HG02642 (cell line): ENCODE measurements at regions not wholly inside any gene's neighbourhood (a gene's known extent, or its start where the extent isn't known, plus 50 kb on each side); places are given as distances from the start of the nearest gene placed in this dataset.
"Not testable (repeated sequence)": the region's sequence is repeated elsewhere in the genome, so short reads cannot be mapped to it uniquely, and the experiment has no call there.

ENCODE experiments used
- ATAC-seq: cut with Tn5 transposase; IDR thresholded peaks from one replicate; pipeline ENCODE4 v1.9.1; 2021; ENCODE audit warnings: mild to moderate bottlenecking; ENCODE audit not compliant: unreplicated experiment, poor library complexity

- ATAC-seq = no peak
These were observed 103.6 kb upstream of the ADGRG2 start for GRCh38 chrX:19225909-19226308.

- ATAC-seq = not testable (repeated sequence)
These were observed 107.6 kb upstream of the ADGRG2 start for GRCh38 chrX:19229896-19230295.

GRCh38 chrX:19237901-19238300, 105.8 kb upstream of the PDHA1 start:
- ATAC-seq = no peak

GRCh38 chrX:19243431-19243830, 100.3 kb upstream of the PDHA1 start:
- no peak for ATAC-seq

- not testable (repeated sequence) for ATAC-seq
These were observed 98.8 kb upstream of the PDHA1 start for GRCh38 chrX:19244921-19245320.

- no peak for ATAC-seq
These were observed 97.9 kb upstream of the PDHA1 start for GRCh38 chrX:19245711-19246269.

GRCh38 chrX:19256986-19257385, 86.7 kb upstream of the PDHA1 start:
- no peak for ATAC-seq

- not testable (repeated sequence) for ATAC-seq
These were observed 82.7 kb upstream of the PDHA1 start for GRCh38 chrX:19261026-19261425.

- ATAC-seq = no peak
These were observed 73.0 kb upstream of the PDHA1 start for GRCh38 chrX:19270727-19271126.

GRCh38 chrX:19272452-19272851, 71.3 kb upstream of the PDHA1 start:
- ATAC-seq = no peak

- ATAC-seq = no peak
These were observed 63.1 kb upstream of the PDHA1 start for GRCh38 chrX:19280636-19281035.

- ATAC-seq = no peak
These were observed 62.5 kb upstream of the PDHA1 start for GRCh38 chrX:19281256-19281655.

- no peak for ATAC-seq
These were observed 60.0 kb upstream of the PDHA1 start for GRCh38 chrX:19283597-19284339.

GRCh38 chrX:19285857-19286256, 57.9 kb upstream of the PDHA1 start:
- no peak for ATAC-seq

GRCh38 chrX:19291086-19291485, 52.6 kb upstream of the PDHA1 start:
- ATAC-seq = no peak

- no peak for ATAC-seq
These were observed 50.0 kb upstream of the PDHA1 start for GRCh38 chrX:19293606-19294325.
